Astrocyte (in vitro differentiated cells and primary cell): ENCODE measurements at regions not wholly inside any gene's neighbourhood (a gene's known extent, or its start where the extent isn't known, plus 50 kb on each side); places are given as distances from the start of the nearest gene placed in this dataset.

Experiments
- EZH2 ChIP-seq: IDR thresholded peaks from 2 replicates; pipeline ENCODE4 v1.6.1; 2012; ENCODE audit warnings: mild to moderate bottlenecking, low read length, inconsistent platforms; ENCODE audit not compliant: insufficient read depth
- TF ChIP-seq, protein P1 (sequence below): IDR thresholded peaks from 2 replicates; pipeline ENCODE4 v1.5.1; 2011; ENCODE audit warnings: low read depth, mild to moderate bottlenecking, inconsistent platforms, low read length, moderate library complexity; ENCODE audit not compliant: insufficient read depth

DNA sequence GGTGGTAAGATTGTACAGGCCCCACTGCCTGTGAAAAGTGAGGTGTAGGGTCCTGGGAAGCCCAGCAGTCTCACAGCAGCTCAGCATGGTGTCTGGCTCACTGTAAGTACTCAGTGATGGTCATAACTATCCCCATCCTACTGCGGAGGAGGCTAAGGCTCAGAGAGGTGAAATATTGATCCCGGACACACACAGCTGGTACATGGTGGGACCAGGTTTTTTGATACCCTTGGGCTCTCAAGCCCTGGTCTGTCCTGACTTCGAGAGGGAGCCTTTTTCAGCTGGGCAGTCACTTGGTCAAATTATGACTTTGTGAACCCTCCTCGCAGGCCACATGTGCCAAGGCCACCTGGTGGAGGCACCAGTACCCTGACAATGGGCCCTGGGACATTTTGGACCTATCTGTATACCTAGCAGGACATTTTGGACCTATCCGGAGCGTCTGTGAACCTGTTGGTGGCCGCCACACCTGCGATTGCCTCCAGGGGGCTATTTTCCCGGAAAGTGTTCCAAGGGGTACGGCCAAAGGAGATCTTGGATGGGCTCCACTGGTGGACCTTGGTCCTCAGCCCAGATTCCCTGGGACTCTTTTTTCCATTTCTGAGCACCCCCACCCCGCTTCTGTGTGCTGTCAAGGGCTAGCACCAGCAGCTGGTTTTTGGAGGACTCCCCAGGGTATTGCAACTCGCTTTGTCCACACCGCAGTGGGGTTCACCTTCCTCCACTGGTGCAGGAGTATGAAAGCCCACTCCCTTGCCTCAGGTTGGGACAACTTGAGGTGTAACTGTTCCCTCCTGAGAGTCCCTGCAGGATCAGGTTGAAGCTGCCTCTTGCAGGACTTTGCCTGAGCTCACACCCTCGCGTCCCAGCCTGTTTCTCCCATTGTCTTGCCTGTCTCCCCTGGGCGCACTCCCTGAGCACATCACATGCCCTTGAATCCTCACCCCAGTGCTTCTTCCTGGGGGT lies 83.6 kb upstream of the NKD1 start:
- TF ChIP-seq, protein P1, sequence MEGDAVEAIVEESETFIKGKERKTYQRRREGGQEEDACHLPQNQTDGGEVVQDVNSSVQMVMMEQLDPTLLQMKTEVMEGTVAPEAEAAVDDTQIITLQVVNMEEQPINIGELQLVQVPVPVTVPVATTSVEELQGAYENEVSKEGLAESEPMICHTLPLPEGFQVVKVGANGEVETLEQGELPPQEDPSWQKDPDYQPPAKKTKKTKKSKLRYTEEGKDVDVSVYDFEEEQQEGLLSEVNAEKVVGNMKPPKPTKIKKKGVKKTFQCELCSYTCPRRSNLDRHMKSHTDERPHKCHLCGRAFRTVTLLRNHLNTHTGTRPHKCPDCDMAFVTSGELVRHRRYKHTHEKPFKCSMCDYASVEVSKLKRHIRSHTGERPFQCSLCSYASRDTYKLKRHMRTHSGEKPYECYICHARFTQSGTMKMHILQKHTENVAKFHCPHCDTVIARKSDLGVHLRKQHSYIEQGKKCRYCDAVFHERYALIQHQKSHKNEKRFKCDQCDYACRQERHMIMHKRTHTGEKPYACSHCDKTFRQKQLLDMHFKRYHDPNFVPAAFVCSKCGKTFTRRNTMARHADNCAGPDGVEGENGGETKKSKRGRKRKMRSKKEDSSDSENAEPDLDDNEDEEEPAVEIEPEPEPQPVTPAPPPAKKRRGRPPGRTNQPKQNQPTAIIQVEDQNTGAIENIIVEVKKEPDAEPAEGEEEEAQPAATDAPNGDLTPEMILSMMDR: peak; percentile 8
- no peak for TF ChIP-seq EZH2
